ENCODE measurements at regions not wholly inside any gene's neighbourhood (a gene's known extent, or its start where the extent isn't known, plus 50 kb on each side); places are given as distances from the start of the nearest gene placed in this dataset.
"Not testable (repeated sequence)": the region's sequence is repeated elsewhere in the genome, so short reads cannot be mapped to it uniquely, and the experiment has no call there.

DNA sequence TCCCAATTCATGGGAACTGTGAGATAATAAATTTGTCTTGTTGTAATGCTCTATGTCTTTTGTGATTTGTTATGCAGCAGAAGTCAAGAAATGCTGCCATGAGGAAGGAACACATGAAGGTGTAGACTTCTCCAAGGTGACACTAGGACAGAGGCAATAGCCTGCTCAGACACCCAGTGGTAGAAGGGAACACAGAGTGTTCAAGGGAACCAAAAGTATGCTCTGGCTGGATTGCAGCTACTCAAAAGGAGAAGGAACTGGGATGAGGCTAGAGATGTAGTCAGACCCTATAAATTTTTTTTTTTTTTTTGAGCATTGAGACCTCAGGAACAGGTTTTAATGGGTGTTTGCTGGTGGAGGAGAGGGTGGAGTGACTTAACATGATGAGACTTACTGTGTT is 232.5 kb downstream of the PARP8 start:
- DNase-seq (ENCODE audit: low read depth in 1 of 2, low spot score in 1 of 2) = no peak

DNA sequence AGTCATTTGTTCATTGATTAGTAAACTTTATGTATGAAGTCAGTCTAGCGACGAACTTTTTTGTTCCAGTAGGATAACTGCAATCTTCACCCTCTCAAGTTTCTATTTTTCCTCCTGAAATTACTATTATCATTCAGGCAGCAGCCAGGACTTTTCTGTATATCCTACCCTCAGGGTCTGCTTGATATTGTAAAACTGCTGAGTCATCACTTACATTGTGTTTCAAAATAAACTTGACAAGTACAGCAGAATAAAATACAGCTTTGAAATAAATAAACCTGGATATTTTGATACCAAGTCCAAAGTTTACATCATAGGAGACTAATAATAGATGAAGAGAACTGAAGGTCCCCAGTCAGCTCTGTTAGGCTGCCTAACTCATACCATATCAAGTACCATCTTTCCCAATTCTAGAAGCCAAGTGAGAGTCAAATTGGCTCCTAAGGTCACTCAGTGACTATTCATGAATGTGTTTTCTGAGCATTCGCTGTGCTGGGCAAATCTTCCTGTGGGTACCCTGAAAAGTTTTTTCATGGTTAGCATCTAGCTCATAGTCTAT is 234.6 kb downstream of the PARP8 start:
- DNase-seq (ENCODE audit: low read depth in 1 of 2, low spot score in 1 of 2) = no peak

DNA sequence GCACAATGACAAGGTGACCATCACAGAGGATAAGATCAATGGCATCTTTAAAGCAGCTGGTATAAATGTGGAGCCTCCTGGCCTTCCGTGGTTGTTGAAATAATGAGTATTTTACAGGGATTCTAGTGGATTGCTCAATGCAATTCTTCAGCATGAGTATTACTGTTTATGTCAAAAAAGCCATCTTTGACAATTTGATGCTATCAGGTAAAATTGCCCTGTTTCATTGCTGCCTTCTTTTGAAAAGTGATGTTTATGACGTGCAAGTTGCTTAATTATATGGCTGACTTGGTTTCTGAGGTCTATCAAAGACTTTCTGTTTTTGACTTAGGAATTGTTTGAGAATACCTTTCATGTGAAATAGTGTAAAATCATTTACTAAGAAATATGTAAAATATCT is 237.2 kb downstream of the PARP8 start:
- DNase-seq (ENCODE audit: low read depth in 1 of 2, low spot score in 1 of 2) = no peak

DNA sequence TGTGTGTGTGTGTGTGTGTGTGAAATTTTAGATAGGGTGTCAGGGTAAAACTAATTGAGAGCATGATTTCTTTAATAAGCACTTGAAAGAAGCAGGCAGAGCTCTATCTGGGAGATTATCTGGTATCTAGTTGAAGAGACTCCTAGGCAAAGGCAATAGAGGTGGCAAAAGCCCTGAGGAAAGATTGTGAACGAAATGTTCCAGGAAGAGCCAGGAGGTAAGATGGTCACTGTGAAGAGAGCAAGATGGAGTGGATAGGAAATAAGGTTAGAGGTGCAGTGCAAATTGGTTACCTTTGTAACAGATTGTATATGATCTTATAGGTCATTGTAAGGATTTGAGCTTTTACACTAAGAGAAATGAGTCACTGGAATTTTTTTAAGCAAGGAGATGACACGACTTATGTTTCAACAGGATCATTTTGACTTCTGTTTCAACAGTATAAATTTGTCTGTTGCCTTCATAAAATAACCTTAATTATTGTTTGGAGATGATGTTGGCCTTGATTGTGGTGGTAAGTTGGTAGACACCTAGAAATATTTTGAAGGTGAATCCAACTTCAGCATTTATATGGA is 239.6 kb downstream of the PARP8 start:
- no peak for DNase-seq (ENCODE audit: low read depth in 1 of 2, low spot score in 1 of 2)

DNA sequence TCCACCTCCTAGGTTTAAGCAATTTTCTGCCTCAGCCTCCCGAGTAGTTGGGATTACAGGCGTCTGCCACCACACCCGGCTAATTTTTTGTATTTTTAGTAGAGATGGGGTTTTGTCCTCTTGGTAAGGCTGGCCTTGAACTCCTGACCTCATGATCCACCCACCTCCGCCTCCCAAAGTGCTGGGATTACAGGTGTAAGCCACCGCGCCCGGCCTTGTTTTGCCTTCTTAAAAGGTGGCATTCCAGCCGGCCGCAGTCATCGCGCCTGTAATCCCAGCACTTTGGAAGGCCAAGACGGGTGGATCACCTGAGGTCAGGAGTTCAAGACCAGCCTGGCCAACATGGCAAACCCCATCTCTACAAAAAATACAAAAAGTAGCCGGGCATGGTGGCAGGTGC is 253.7 kb downstream of the PARP8 start:
- DNase-seq (ENCODE audit: low read depth in 1 of 2, low spot score in 1 of 2) = not testable (repeated sequence)

DNA sequence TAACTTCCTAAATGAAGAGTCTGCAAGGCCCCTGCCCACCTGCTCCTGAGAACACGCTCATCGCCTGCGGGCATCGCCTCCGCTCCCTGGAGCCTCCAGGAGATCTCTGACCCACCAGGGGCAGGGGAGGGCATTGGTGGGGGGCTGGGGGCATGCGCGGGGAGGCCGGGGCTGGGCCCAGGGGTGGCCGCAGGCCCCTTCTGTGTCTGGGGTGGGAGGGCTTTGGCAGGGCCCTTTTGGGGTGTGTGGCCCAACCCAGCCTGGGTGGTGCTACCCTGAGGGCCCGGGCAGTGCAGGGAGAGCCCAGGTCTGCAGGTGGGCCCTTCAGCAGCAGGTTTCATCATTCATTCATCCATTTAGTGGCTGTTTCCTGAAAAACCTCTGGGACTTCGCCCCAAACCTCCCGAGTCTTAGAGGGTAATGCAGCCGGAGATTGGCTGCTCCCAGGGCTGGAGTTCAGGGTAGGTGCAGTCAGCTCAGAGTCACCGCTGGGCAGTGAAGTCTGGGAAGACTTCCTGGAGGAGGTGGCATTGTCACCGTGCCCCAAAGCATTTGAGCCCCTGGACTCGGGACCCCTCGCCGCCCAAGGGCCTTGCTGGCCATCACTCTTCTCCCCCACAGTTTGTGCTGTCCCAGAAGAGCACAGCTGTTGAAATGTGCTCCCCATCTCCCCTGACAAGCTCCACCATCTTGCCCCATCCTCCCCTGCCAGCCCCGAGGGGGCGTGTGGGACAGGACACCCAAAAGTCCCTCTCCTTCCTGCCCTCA is 255.1 kb downstream of the PARP8 start:
- no peak for DNase-seq (ENCODE audit: low read depth in 1 of 2, low spot score in 1 of 2)

DNA sequence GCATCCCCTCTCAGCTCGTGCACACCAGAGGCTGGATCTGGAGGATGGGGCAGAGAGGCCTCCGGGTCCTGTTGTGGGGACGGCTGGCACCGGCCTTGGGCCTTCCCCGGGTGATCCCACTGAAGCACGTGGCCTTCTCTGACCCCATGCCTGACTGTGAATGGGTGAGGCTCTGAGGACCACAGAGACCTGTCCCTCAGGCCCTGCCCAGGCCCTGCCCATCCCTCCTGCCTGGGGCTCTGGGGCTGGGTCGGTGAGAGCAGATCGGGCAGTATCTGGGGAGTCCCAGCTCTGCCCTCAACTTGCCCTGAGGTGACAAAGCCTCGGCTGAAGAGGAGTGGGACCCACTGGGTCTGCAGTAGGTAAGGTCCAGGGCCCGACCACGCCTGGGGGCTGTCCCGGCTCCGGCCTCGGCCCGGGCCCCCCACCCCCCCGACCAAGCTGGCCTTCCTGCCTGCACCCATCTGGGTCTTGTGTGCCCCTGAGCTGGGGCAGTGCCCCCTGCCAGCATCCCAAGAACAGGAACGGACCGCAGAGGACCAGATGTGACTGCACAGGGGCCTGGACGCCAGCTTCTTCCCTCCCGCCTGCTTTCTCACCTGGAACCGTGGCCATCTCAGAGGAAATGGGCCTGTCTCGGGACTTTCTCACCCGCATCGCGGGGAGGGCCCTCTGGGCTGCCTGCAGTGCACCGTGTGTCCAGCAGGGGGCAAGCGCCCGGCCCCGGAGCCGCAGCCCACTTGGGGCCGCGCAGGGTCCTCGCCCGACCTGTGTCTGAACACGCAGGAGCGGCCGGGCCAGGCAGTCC is 255.9 kb downstream of the PARP8 start:
- DNase-seq (ENCODE audit: low read depth in 1 of 2, low spot score in 1 of 2) = not testable (repeated sequence)

DNA sequence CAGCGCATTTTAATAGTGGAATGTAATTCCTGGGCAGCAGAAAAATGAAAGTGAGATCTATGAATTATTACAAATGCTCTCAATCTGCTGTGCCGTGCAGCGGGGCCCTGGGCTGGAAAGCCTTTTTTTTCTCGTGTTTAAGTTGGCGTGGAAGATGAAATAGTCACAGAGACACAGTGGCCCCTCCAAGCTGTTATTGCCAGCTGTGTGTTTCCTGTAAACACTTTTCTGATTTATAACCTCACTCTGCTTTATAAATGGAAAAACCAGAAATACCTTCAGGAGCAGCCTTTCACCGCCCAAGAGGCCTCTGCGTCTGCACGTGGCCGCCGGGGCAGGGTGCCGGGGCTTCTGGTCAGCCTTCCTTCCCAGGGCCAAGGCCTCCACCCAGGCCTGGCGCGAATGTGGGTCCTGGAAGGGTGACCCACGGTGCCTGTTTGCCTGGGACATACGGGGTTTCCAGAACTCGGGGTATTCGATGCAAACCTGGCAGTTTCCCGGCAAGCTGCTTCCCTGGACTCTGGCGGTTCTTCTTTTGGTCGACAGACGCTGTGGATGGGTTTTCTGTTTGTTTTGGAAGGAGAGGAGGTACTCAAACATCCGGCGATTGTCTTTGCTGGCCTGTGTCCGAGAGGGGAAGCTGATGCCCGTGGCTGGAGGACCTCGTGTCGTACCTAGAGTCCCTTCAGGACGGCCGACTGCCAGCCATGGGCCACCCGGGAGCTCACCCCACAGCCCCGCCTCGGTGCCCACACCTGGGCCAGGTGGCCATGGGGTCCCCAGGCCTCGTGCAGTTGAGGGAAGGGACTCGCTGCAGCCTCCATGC is 256.7 kb downstream of the PARP8 start:
- DNase-seq (ENCODE audit: low read depth in 1 of 2, low spot score in 1 of 2) = no peak

DNA sequence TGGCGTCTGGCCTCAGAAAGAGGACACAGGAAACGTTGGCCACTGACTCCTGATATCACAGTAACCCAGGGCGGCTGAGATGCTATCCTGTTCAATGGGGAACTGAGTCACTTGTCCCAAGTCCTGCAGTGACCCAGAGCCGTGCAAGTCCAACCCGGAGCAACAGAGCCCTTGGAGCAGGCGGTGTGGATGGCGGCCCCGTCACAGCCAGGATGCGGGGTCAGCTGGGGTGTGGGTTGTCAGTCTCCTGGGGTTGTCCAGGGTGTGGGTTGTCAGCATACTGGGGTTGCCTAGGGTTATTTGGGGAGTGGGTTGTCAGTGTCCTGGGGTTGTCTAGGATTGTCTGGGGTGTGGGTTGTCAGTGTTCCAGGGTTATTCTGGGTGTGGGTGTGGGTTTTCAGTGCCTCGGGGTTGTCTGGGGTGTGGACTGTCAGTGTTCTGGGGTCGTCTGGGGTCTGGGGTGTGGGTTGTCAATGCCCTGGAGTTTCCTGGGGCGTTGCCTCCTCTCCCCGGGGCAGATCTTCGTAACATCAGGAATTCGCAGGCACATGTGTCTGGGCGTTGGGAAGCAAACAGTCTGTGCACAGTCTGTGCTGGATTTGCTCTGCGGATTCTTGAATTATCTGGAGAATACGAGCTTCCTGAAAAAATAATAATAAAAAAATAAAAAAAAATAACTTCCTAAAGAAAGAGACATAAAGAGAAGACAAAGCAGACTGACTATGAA is 257.5 kb downstream of the PARP8 start:
- no peak for DNase-seq (ENCODE audit: low read depth in 1 of 2, low spot score in 1 of 2)

DNA sequence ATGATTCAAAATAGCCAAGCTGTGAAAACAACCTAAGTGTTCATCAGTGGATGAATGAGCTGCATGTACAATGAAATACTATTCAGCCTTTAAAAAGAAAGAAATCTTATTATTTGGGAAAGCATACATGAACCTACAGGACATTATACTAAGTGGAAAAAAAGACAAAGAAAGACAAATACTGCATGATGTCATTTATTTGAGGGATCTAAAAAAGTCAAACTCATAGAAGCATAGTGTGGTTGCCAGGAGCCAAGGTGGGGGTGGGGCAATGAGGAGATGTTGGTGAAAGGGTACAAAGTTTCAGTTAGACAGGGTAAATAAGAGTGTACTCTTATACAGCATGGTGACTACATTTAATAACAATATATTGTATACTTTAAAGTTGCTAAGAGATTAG is 261.5 kb downstream of the PARP8 start:
- DNase-seq (ENCODE audit: low read depth in 1 of 2, low spot score in 1 of 2) = no peak

DNA sequence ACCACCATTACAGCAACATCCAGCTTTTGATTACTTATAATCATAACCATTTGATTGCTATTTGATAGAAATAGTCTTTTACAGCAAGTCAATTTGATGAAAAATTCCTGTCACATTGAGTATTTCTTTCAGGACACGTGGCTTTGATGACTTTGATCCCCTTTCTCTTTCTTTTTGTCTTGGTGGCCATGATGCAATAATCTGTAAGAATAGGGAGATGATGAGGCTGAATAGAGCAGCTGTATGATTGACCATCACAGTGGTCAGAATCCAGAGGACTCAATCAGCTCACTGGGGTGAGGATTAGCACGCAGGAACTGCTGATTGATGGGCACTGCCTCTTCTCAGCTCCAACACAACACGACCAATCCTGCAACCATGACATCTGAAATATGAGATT is 262.7 kb downstream of the PARP8 start:
- no peak for DNase-seq (ENCODE audit: low read depth in 1 of 2, low spot score in 1 of 2)

DNA sequence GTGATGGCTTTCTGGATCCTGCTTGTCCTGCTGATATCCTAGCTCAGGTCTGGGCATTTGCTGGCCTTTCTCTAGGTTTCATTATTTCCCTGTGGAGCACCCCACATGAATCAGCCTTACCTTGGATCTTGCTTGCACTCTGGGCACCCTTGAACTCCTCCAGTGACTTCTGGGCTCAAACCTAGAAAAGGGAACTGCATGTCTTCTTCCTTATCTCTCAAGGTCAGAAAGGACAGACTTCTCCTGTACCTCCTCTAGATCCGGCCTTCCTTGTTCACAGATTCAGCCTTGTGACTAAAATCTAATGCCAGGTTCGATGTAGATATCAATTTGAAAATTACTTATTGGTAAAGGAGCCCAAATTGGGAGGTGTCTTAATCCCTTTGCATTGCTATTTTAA is 267.9 kb downstream of the PARP8 start:
- no peak for DNase-seq (ENCODE audit: low read depth in 1 of 2, low spot score in 1 of 2)

DNA sequence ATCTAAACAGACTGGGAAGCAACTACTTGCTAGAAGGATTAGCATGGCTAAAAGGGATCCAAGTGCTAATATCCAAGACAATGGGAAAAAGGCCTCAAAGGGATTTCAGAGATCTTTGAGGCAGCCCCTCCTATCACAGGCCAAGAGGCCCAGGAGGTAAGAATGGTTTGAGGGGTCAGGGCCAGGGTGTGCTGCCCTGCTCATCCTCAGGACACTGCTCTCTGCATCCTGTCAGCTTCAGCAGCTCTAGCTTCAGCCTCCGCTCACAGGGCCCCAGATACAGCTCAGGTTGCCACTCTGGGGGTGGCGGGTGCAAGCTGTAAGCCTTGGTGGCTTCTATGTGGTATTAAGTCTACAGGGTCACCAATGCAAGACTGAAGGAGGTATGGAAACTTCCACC is 278.7 kb downstream of the PARP8 start:
- no peak for DNase-seq (ENCODE audit: low read depth in 1 of 2, low spot score in 1 of 2)

DNA sequence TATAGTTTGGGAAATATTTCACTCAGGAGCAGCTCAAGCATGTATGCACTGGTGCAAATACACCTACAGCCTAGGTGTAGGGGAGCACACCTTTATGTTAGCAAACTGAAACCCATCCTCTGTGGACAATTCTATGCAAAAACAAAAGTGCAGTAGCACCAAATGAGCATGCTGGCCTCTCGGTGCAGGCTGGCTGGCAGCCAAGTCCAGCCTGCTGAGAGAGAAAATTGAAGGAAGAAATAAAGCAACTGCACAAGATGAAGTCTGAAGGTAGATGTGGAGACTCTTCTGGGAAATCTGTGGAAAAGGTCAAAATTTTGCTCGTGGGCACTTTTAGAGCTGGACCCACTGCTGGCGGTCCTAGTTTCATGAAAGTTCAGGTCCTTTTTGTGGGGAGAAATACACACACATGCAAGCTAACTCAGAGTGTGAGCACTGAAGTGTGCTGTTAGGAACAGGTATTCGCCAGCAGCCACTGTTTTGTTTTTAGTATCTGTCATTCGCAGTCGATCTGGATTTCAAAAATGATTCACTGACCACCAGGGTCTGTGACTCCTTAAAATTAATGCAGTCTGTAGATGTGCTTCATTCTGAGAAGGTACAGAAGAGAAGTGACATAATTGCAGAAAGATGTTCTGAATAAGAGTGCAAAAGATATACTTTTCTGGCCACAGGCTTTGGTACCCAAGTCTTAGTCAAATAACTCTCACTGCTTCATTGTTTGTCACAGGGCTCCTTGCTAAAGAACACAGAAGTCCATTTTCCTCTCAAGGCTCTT is 281.7 kb downstream of the PARP8 start:
- no peak for DNase-seq (ENCODE audit: low read depth in 1 of 2, low spot score in 1 of 2)

DNA sequence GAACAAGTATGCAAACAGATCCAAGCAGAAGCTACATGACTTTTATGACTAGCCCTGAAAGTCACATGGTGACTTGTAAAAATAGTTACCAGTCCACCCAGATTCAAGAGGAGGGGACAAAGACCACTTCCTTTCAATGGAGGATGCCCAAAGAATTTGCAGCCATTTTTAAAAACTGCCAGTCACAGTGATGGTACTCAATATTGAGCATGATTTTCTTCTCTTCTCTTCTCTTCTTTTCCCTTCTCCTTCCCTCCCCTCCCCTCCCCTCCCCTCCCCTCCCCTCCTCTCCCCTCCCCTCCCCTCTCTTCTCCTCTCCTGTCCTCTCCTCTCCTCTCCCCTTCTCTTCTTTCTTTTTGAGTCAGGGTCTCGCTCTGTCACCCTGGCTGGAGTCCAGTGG is 286.9 kb downstream of the PARP8 start:
- DNase-seq (ENCODE audit: low read depth in 1 of 2, low spot score in 1 of 2) = no peak

DNA sequence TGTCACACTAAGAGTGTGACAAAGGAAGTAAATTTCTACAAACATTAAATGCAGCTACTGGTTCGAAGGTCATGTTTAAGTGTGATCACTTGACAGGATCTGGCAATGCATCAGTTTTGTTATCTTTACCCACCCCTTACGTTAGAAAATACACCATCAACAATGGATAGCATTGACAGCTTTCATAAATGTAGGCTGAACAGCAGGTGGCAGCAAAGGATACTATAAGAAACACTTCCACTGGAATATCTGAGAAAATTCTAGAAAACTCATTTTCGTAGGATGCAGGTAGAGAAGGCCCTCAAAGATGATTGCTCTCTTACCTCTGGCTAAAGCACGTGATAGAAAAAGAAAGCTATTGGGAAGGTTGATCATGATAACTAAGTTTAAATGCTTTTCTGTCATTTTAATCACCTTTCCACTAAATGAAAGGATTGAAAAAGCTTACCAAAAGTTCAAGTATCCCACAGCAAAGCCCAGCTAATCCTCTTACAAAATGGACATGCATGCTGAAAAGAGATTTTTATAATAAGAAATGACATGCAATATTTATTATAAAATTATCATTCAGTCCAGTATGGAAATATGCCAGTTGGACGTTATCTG is 292.5 kb downstream of the PARP8 start:
- DNase-seq (ENCODE audit: low read depth in 1 of 2, low spot score in 1 of 2) = no peak

DNA sequence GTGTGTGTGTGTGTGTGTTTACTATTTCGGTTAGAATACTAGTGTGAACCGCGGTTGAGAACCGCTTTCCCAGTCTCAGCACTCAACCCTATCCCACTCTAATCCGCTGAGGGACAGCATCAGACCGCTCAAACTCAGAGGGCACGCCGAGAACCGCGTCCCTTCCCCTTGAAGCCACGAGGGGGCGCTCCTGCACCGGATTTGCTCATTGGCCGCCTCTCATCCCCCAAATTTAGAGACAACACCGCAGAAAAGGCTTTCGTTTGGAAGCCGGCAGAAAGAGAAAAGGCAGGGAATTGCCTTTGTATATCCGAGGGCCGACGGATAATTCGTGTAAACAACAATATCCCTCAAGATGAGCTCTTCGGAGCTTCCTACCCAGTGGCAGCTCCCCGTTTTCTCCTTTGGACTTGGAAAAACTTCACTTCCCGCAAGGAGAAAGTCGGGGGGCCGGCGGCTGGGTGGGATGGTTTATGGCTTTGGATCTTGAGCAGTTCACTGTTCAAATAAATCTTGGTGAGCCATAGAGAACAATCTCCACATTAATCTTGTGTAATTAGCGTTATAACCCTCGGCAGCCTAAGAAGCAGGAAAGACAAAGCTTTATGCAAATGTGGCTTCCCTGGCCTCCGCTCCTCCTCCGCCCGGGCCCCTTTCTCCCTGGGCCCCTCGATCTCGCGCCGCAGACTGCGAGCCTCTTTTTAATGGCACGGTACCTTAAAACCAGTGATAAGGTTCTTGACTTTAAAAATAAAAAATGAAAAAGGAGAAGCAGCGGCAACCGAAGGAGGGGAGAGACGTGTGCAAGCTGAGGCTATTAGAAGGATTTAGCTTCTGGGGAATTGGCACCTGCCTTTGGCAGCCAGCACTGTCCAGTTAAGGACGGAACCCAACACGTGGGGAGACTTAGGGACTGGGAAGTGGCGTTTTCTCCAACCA is 296.8 kb downstream of the PARP8 start:
- DNase-seq (ENCODE audit: low read depth in 1 of 2, low spot score in 1 of 2) = peak; percentile 21 to 38

Measured in stimulated activated CD4-positive, alpha-beta T cell treated with anti-CD3 and anti-CD28 coated beads, Interleukin-15, amount 100 ng/mL, for 1 hour (primary cell).